CD4-positive, alpha-beta T cell (primary cell): ENCODE measurements at regions not wholly inside any gene's neighbourhood (a gene's known extent, or its start where the extent isn't known, plus 50 kb on each side); places are given as distances from the start of the nearest gene placed in this dataset.

Source experiments
- ATAC-seq: fragments of 200-7000 bp; cut with Tn5 transposase; one replicate; pipeline ENCODE4 v1.10.0; 2022; ENCODE audit warnings: mild to moderate bottlenecking; ENCODE audit not compliant: poor library complexity
- CTCF ChIA-PET: fragments of 350-600 bp; sonication (Branson Sonifier 250); formaldehyde crosslinking; loops from one replicate; lab custom pipeline; 2021; ENCODE audit warnings: antibody characterized with exemption, inconsistent platforms; lab: Charles Lee
- POLR2A ChIA-PET: fragments of 350-600 bp; sonication (Branson Sonifier 250); formaldehyde crosslinking; loops from one replicate; lab custom pipeline; 2021; ENCODE audit warnings: antibody characterized with exemption, inconsistent platforms; lab: Charles Lee
- DNase-seq, 14 experiments: peaks; one replicate each; pipeline ENCODE4 v3.0.0-alpha.2; 2013 to 2020; ENCODE audit warnings: mixed read lengths in 2 of 14
- H3K27ac ChIP-seq, 2 donors: one replicate each; pipeline versions ENCODE4 v1.5.1 to v1.7.0; 2013; ENCODE audit warnings: low read length in 2 of 2, low read depth in 1 of 2, mild to moderate bottlenecking in 1 of 2
- H3K27me3 ChIP-seq, 2 experiments: 1 replicate in 1 of 2; 2 replicates in 1 of 2; pipeline versions ENCODE4 v1.6.1 to v1.7.0; 2013; ENCODE audit warnings: low read length in 2 of 2, control low read depth in 1 of 2, mild to moderate bottlenecking in 1 of 2, moderate library complexity in 1 of 2; ENCODE audit not compliant: insufficient read depth in 2 of 2, control insufficient read depth in 1 of 2
- H3K36me3 ChIP-seq: one replicate; pipeline ENCODE4 v1.6.1; 2013; ENCODE audit warnings: low read length, control low read depth; ENCODE audit not compliant: insufficient read depth
- H3K4me1 ChIP-seq: one replicate; pipeline ENCODE4 v1.6.1; 2013; ENCODE audit warnings: low read length, control low read depth; ENCODE audit not compliant: insufficient read depth
- H3K4me3 ChIP-seq: one replicate; pipeline ENCODE4 v1.5.1; 2013; ENCODE audit warnings: mild to moderate bottlenecking, low read length, moderate library complexity
- H3K9me3 ChIP-seq, 2 experiments: 1 replicate in 1 of 2; 2 replicates in 1 of 2; pipeline versions ENCODE4 v1.6.1 to v1.7.0; 2013; ENCODE audit warnings: low read length in 2 of 2, mild to moderate bottlenecking in 2 of 2, control low read depth in 1 of 2, moderate library complexity in 1 of 2; ENCODE audit not compliant: control insufficient read depth in 1 of 2, insufficient read depth in 1 of 2
- H3K27ac Mint-ChIP-seq: one replicate; pipeline ENCODE4 v1.8.0; 2020; ENCODE audit warnings: mixed read lengths
- H3K27me3 Mint-ChIP-seq: one replicate; pipeline ENCODE4 v1.8.0; 2021; ENCODE audit warnings: mixed read lengths
- H3K36me3 Mint-ChIP-seq: one replicate; pipeline ENCODE4 v1.8.0; 2021; ENCODE audit warnings: low read depth, mixed read lengths
- H3K4me1 Mint-ChIP-seq: one replicate; pipeline ENCODE4 v1.8.0; 2021; ENCODE audit warnings: low read depth, mixed read lengths
- H3K4me3 Mint-ChIP-seq: one replicate; pipeline ENCODE4 v1.8.0; 2020; ENCODE audit warnings: mild to moderate bottlenecking, mixed read lengths
- H3K9me3 Mint-ChIP-seq: one replicate; pipeline ENCODE4 v1.8.0; 2020; ENCODE audit warnings: mixed read lengths
- intact Hi-C, 2 experiments: fragments of 100-400 bp; cut with DNase I in 1 of 2; cut with micrococcal nuclease in 1 of 2; formaldehyde crosslinking; loops; one replicate each; pipeline versions ENCODE4 v1.15.1 to v1.9.0; 2023 to 2025; cut with DNase I, micrococcal nuclease
- TF ChIP-seq, protein P1 (sequence below): fragments of 200-600 bp; IDR thresholded peaks from one replicate; pipeline ENCODE4 v1.8.0; 2022; ENCODE audit warnings: antibody characterized with exemption, mild to moderate bottlenecking

DNA sequence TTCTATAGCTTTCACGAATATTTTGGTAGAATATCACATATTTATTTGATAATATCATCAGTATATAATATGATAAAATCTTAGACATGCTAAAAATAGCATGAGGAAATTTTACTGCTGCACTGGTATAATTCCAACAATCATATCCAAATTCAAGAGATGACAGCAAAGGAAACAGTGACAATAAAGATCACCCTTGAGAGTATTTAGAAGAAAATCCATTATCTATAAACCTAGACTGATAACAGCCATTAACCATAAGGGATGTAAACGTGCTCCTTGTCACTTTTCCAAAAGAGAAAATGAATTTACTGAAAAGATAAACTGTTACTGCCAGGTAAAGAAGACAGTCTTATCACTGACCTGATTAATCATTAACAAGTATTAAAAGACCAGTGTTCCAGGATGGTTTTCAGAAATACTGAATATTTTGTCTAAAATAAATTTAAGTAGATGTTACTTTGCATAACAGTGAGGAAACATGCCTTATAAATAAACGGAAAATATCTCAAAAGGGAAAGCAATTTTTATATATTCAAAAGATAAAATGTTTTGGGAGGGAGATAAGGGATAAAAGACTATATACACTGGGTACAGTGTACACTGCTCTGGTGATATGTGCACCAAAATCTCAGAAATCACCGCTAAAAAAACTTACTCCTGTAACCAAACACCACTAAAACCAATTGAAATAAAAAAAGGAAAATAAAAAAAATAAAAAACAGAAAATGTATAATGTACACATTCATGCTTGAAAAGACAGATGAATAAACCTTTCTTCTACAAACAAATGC, 1704.7 kb downstream of the HACE1 start:
- no peaks in the 10 kb centered on the region for H3K9me3 Mint-ChIP-seq
- Histone ChIP-seq H3K4me3 (no peak overlapping the region), H3K36me3 (no peaks in the 10 kb centered on the region), H3K27ac (no peak overlapping the region), H3K4me1 (no peaks in the 10 kb centered on the region), H3K9me3 (no peaks in the 10 kb centered on the region), H3K27me3 (no peaks in the 10 kb centered on the region)
- intact Hi-C loops, result no loop called here
- no peak overlapping the region for H3K27ac Mint-ChIP-seq
- no peak for ATAC-seq
- no peak for DNase-seq
- CTCF ChIA-PET, result no interaction called here
- no peaks in the 10 kb centered on the region for H3K4me1 Mint-ChIP-seq
- H3K4me3 Mint-ChIP-seq, result no peak overlapping the region
- POLR2A ChIA-PET, result no interaction called here
- TF ChIP-seq, protein P1, sequence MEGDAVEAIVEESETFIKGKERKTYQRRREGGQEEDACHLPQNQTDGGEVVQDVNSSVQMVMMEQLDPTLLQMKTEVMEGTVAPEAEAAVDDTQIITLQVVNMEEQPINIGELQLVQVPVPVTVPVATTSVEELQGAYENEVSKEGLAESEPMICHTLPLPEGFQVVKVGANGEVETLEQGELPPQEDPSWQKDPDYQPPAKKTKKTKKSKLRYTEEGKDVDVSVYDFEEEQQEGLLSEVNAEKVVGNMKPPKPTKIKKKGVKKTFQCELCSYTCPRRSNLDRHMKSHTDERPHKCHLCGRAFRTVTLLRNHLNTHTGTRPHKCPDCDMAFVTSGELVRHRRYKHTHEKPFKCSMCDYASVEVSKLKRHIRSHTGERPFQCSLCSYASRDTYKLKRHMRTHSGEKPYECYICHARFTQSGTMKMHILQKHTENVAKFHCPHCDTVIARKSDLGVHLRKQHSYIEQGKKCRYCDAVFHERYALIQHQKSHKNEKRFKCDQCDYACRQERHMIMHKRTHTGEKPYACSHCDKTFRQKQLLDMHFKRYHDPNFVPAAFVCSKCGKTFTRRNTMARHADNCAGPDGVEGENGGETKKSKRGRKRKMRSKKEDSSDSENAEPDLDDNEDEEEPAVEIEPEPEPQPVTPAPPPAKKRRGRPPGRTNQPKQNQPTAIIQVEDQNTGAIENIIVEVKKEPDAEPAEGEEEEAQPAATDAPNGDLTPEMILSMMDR, result no peak
- no peaks in the 10 kb centered on the region for H3K27me3 Mint-ChIP-seq
- no peaks in the 10 kb centered on the region for H3K36me3 Mint-ChIP-seq

DNA sequence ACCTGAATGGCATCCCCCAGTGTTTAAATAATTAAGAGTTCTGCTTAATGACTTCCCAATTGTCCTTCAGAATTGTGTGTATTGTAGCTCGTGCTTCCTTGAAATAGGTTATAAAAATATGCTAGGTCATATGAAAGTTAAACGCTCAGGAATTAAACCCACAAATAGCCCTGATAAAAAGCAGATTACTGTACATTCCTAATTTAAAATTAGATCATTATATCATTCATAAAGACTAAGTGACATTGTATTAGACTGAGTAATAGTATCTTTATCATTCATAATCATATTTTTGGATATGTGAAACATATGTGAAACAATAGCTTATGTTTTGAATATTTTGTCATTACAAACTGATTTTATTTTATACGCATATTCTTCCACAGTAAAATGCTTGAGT, 1706.7 kb downstream of the HACE1 start:
- intact Hi-C loops, result no loop called here
- Histone ChIP-seq H3K4me1 (no peaks in the 10 kb centered on the region), H3K4me3 (no peak overlapping the region), H3K9me3 (no peaks in the 10 kb centered on the region), H3K27ac (no peak overlapping the region), H3K36me3 (no peaks in the 10 kb centered on the region), H3K27me3 (no peaks in the 10 kb centered on the region)
- DNase-seq, result no peak
- ATAC-seq, result no peak
- ChIA-PET POLR2A (no interaction called here), CTCF (no interaction called here)
- Mint-ChIP-seq H3K9me3 (no peaks in the 10 kb centered on the region), H3K27me3 (no peaks in the 10 kb centered on the region), H3K36me3 (no peaks in the 10 kb centered on the region), H3K4me1 (no peaks in the 10 kb centered on the region), H3K27ac (no peak overlapping the region), H3K4me3 (no peak overlapping the region)
- TF ChIP-seq, protein P1, result no peak

DNA sequence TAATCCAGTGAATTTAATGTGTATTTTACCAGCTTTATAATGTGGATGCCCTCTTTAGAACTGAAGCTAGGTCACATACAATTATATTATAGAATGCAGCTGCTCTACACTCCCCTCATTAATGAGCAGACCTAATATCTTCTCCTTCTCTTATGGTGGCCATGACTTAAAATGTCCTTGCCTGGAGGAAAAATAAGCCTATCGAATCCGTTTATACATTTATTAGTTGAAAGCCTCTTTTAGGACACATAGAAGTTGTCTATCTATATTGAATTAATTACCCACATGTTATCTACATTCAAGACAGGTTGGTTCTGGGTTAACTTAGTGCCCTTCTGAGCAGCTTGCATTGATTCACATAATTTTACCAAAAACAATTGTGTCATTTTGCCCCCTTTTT, 1716.8 kb downstream of the HACE1 start:
- no peaks in the 10 kb centered on the region for H3K4me1 Mint-ChIP-seq

More for the DNA sequence above, 1716.8 kb downstream of the HACE1 start:
- TF ChIP-seq, protein P1, result no peak
- Histone ChIP-seq H3K9me3 (peaks cover 0 to 11% of the 10 kb centered on the region in 2 experiments), H3K4me1 (no peaks in the 10 kb centered on the region), H3K36me3 (no peaks in the 10 kb centered on the region), H3K4me3 (no peak overlapping the region), H3K27ac (no peak overlapping the region), H3K27me3 (no peaks in the 10 kb centered on the region)
- H3K27ac Mint-ChIP-seq, result no peak overlapping the region
- CTCF ChIA-PET, result interaction anchor here (0.6 kb wide), 1 partner anchor 514 kb away, joined by 4 read pairs; no protein-coding TSS in a partner anchor
- POLR2A ChIA-PET, result no interaction called here
- H3K9me3 Mint-ChIP-seq, result no peaks in the 10 kb centered on the region
- intact Hi-C loops, result no loop called here
- no peak overlapping the region for H3K4me3 Mint-ChIP-seq
- ATAC-seq (no peak), DNase-seq (no peak)
- H3K27me3 Mint-ChIP-seq, result no peaks in the 10 kb centered on the region
- no peaks in the 10 kb centered on the region for H3K36me3 Mint-ChIP-seq
